ENCODE measurements at regions not wholly inside any gene's neighbourhood (a gene's known extent, or its start where the extent isn't known, plus 50 kb on each side); places are given as distances from the start of the nearest gene placed in this dataset.
"Not testable (repeated sequence)": the region's sequence is repeated elsewhere in the genome, so short reads cannot be mapped to it uniquely, and the experiment has no call there.

- DNase-seq, result no peak
Measured at GRCh38 chr9:1882711-1883403, 132.3 kb upstream of the SMARCA2 start.

DNA sequence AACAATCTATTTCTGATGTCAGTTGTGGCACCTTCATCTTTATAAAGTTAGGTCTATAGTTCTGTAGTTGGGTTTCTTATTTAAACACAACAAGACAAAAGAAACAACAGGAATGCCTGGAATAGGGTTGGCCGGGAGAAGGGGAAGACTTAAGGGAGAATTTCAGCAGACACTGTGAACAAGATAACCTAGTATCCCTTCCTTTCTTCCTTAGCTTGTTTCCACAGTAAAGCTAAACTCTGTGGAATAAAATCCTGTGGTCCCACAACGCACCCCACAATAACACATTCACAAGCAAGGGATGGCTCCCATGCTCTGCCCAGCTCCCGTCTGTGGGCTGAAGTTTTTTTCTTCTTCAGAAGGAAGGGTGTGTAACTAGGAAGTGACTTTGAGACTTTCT is 124.9 kb upstream of the SMARCA2 start:
- no peak for DNase-seq

DNA sequence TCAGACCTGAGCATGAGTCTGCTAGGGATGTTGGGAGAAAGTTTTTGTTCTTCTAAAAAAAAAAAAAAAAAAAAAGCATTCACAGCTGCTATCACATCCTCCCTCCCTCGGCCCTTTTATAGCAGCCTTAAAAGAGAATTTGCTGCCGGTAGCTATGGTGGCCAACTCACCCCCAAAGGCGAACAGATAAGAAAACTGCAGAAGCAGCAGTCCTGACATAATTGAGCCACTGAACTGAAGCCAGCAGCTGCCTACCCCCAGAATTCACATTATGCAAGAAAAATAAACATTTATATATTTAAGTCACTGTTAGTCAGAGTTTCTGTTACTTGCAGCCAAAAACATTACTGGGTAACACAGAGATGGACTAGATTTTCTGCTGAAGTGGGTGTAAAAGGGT is 124.3 kb upstream of the SMARCA2 start:
- no peak for DNase-seq

- DNase-seq, result not testable (repeated sequence)
Measured at GRCh38 chr9:1903080-1903704, 112.0 kb upstream of the SMARCA2 start.

- no peak for DNase-seq
Measured at GRCh38 chr9:1907465-1907864, 107.7 kb upstream of the SMARCA2 start.

- no peak for DNase-seq
Measured at GRCh38 chr9:1909322-1909721, 105.8 kb upstream of the SMARCA2 start.

DNA sequence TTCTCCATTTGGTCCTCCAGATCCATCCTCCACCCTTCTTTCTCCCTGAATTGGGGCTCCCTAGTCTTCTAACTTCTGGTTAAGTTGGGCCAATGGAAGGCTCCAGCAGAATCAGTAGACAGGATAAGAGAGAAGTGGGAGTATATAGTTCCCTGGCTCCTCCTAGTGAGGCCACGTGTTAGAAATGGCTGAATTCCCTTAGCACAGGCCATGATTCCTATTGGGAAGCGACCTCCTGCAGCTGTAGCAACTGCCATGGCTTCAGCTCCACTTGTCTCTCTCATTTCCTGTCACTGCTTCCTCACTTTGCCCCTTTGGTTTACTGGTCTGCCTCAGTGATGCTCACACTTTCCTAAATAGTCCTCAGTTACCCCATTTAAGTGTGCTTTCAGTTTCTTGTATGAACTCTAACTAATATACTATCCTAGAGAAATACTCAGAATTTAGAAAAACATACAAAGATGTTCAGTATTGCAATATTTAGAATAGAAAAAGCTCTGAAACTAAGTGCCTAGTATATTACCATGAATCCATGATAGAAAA is 104.8 kb upstream of the SMARCA2 start:
- no peak for DNase-seq

- no peak for DNase-seq
Measured at GRCh38 chr9:1913631-1914330, 101.4 kb upstream of the SMARCA2 start.

DNA sequence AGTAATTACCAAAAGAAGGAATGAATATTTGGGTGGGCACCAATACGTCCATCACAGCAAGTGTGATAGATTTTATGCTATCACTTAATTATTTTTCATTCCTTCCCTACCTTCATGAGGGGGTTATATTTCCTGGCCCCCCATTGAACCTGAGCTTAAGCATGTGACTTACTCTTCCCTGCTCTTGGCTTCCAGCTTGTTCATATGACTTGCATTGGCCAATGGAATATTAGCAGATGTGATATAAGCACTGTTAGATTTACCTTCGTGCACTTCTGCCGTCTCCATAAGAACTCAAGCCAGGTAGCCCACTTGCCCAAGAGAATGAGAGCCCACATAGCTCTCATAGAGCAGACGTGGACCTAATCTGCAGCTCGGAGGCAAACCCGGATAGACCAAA is 99.1 kb upstream of the SMARCA2 start:
- DNase-seq, result no peak

DNA sequence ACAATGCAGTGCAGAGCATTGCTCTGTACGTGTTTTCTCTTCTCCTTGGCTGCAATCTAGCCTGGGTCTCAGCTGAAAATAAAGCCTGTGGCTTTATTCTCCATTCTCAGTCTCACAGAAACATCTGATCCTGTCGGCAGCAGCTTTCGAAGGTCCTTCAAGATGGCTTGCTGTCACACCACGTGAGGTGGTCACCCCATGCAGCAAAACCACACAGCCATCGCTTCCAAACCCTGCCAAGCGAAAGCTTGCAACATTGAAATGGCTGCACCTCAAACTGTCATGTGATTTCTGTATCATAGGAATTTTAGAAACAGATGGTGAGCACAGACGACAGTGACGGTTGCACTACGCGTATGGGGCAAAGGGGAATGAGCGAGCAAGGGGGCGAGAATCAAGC is 98.5 kb upstream of the SMARCA2 start:
- peak; percentile 15 for DNase-seq

GRCh38 chr9:1917396-1917935 is 97.7 kb upstream of the SMARCA2 start:
- DNase-seq, result no peak

GRCh38 chr9:1918108-1918507 is 97.0 kb upstream of the SMARCA2 start:
- no peak for DNase-seq

DNA sequence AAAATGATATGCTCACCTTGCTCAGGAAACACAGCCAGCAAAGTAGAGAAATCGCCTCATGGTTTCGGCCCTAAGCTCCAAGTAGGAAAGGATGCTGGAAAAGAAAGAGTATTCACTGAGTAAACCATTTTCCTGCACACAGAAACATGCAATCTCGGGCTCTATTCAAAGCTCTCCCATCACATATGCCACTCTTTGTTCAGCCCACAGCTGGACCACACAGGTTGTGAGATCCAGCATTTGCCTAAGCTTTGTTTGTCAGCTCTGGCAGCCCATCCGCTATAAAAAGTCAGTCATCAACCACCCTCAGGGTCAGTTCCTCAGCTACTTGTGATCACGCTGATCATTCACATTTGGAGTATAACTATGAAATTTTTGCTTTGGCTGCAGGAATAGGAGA is 96.5 kb upstream of the SMARCA2 start:
- no peak for DNase-seq

- DNase-seq, result no peak
Measured at GRCh38 chr9:1919229-1919628, 95.9 kb upstream of the SMARCA2 start.

DNA sequence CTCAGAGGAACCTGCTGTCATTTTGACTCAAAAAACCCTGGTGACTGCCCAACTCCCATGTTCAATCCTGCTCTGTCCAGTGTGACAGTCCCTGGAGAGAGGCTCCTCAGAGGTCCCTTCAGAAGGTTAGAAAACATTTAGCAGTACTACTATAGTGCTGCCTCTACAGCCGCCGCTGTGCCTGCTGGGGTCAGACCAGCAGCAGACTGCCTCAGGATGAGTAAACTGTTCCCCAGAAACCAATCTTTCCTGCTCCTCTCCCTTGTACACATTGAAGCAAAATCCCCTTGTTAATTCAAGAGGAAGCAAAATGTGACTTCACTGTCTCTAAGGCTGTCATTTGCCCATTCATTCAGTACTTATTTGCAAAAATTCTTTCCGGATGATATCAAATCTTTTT is 94.8 kb upstream of the SMARCA2 start:
- no peak for DNase-seq

- no peak for DNase-seq
Measured at GRCh38 chr9:1922026-1922425, 93.1 kb upstream of the SMARCA2 start.

GRCh38 chr9:1927546-1927945 is 87.6 kb upstream of the SMARCA2 start:
- no peak for DNase-seq

DNA sequence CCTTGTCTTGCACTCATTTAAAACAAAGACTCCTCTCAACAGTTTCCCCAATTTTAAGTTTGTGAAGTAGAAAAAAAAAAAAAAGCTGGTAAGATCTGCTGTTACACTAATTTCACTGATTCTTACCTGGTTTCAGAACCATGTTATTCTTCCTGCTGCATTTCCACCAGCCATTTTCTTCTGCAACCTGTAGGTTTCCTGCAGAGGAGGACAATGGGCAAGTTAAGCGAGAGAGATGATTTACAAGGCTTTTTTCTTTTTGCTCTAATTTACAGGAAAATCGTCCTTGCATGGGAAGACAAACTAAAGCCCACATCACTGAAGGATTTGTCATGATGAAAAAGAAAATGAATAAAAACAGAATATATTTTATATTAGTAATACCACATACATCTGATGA is 86.0 kb upstream of the SMARCA2 start:
- no peak for DNase-seq

GRCh38 chr9:1929722-1930244 is 85.4 kb upstream of the SMARCA2 start:
- DNase-seq, result no peak

GRCh38 chr9:1930245-1930736 is 84.9 kb upstream of the SMARCA2 start:
- DNase-seq, result not testable (repeated sequence)

DNA sequence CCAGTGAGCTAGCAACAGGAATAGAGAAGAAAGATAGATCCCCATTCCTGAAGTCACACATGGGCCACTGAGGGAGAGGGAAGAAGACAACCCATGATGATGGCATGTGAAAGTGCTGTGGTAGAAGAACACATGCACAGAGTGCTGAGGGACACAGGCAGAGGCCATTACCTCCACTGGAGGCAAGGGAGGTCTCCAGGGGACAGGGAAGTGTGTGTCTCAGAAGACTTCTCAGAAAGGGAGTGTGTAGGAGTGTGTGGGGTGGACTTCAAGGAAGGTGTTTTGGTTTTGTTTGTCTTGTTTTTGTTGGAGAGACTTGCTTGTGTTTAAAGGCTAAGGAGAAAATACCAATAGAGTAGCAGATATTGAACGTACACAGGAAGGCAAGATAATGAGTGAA is 77.0 kb upstream of the SMARCA2 start:
- no peak for DNase-seq

GRCh38 chr9:1938675-1939170 is 76.4 kb upstream of the SMARCA2 start:
- no peak for DNase-seq

- DNase-seq, result no peak
Measured at GRCh38 chr9:1939466-1939865, 75.7 kb upstream of the SMARCA2 start.
